Prostate gland (tissue), 2 donors: ENCODE measurements at regions not wholly inside any gene's neighbourhood (a gene's known extent, or its start where the extent isn't known, plus 50 kb on each side); places are given as distances from the start of the nearest gene placed in this dataset.

Source experiments
- CTCF ChIP-seq, 4 experiments: fragments of 200-600 bp in 2 of 4; fragments of 450-650 bp in 2 of 4; sonication (generic) in 2 of 4; IDR thresholded peaks; 1 replicate in 3 of 4; 2 replicates in 1 of 4; pipeline ENCODE4 v1.5.1; 2016 to 2019; ENCODE audit warnings: antibody characterized with exemption in 4 of 4, mild to moderate bottlenecking in 2 of 4, moderate library complexity in 2 of 4
- POLR2A ChIP-seq: fragments of 450-650 bp; IDR thresholded peaks from one replicate; pipeline ENCODE4 v1.6.1; 2016; ENCODE audit warnings: antibody characterized with exemption, mild to moderate bottlenecking
- POLR2AphosphoS5 ChIP-seq: sonication (generic); formaldehyde crosslinking; IDR thresholded peaks from one replicate; pipeline ENCODE4 v1.6.1; 2017; ENCODE audit warnings: antibody characterized with exemption

GRCh38 chr10:129375912-129376311 is 91.1 kb upstream of the MGMT start:
- TF ChIP-seq CTCF (IDR thresholded peaks at IDR 0.05) (no peak), POLR2A (no peak), POLR2AphosphoS5 (no peak)
